NCI-H128 (cell line): ENCODE measurements at regions not wholly inside any gene's neighbourhood (a gene's known extent, or its start where the extent isn't known, plus 50 kb on each side); places are given as distances from the start of the nearest gene placed in this dataset.

Experiments used
- DNase-seq: peaks from one replicate; lab custom pipeline; 2025; ENCODE audit not compliant: unreplicated experiment; lab: John Stamatoyannopoulos, UW

- no peak for DNase-seq
Observed at GRCh38 chr19:28289295-28290063, 923.5 kb downstream of the UQCRFS1 start.

GRCh38 chr19:28288572-28289264, 924.2 kb downstream of the UQCRFS1 start:
- no peak for DNase-seq

GRCh38 chr19:28285917-28286316, 927.0 kb downstream of the UQCRFS1 start:
- no peak for DNase-seq

- no peak for DNase-seq
Observed at GRCh38 chr19:28285078-28285477, 927.9 kb downstream of the UQCRFS1 start.

- DNase-seq: no peak
Observed at GRCh38 chr19:28284389-28284788, 928.6 kb downstream of the UQCRFS1 start.

- no peak for DNase-seq
Observed at GRCh38 chr19:28283592-28283991, 929.4 kb downstream of the UQCRFS1 start.

- no peak for DNase-seq
Observed at GRCh38 chr19:28281676-28282075, 931.3 kb downstream of the UQCRFS1 start.

- DNase-seq: no peak
Observed at GRCh38 chr19:28264556-28264955, 948.4 kb downstream of the UQCRFS1 start.

- DNase-seq: no peak
Observed at GRCh38 chr19:28258829-28259228, 954.1 kb downstream of the UQCRFS1 start.

GRCh38 chr19:28257396-28257795, 955.6 kb downstream of the UQCRFS1 start:
- no peak for DNase-seq

GRCh38 chr19:28247243-28247642, 965.7 kb downstream of the UQCRFS1 start:
- DNase-seq: no peak

- DNase-seq: no peak
Observed at GRCh38 chr19:28245937-28246336, 967.0 kb downstream of the UQCRFS1 start.

GRCh38 chr19:28244966-28245365, 968.0 kb downstream of the UQCRFS1 start:
- no peak for DNase-seq

GRCh38 chr19:28242317-28242927, 970.5 kb downstream of the UQCRFS1 start:
- peak; percentile 0 for DNase-seq

- no peak for DNase-seq
Observed at GRCh38 chr19:28239270-28239669, 973.7 kb downstream of the UQCRFS1 start.

- no peak for DNase-seq
Observed at GRCh38 chr19:28238270-28238820, 974.6 kb downstream of the UQCRFS1 start.

GRCh38 chr19:28235606-28236125, 977.3 kb downstream of the UQCRFS1 start:
- DNase-seq: no peak

- DNase-seq: no peak
Observed at GRCh38 chr19:28234637-28235036, 978.3 kb downstream of the UQCRFS1 start.

- DNase-seq: no peak
Observed at GRCh38 chr19:28228854-28229253, 984.1 kb downstream of the UQCRFS1 start.

GRCh38 chr19:28224441-28224840, 988.5 kb downstream of the UQCRFS1 start:
- DNase-seq: no peak

GRCh38 chr19:28221736-28222135, 991.2 kb downstream of the UQCRFS1 start:
- DNase-seq: no peak

- DNase-seq: no peak
Observed at GRCh38 chr19:28218728-28219127, 994.2 kb downstream of the UQCRFS1 start.
